DND-41 (cell line): ENCODE measurements at regions not wholly inside any gene's neighbourhood (a gene's known extent, or its start where the extent isn't known, plus 50 kb on each side); places are given as distances from the start of the nearest gene placed in this dataset.

ENCODE experiments used
- ATAC-seq: fragments of 200-7000 bp; cut with Tn5 transposase; 3 replicates; pipeline ENCODE4 v1.9.1; 2021; ENCODE audit warnings: low read depth; ENCODE audit not compliant: insufficient read depth
- DNase-seq: peaks from one replicate; pipeline ENCODE4 v3.0.0-alpha.2; 2020
- H2AFZ ChIP-seq: 2 replicates; pipeline ENCODE4 v1.6.0; 2012; ENCODE audit warnings: low read depth, low read length
- H3K27ac ChIP-seq: 2 replicates; pipeline ENCODE4 v1.5.1; 2012; ENCODE audit warnings: low read length, inconsistent platforms
- H3K27me3 ChIP-seq: fragments of 200-600 bp; sonication (generic); 2 replicates; pipeline ENCODE4 v1.6.0; 2012; ENCODE audit warnings: low read length, mild to moderate bottlenecking, inconsistent platforms; ENCODE audit not compliant: insufficient read depth, poor library complexity
- H3K36me3 ChIP-seq: 2 replicates; pipeline ENCODE4 v1.5.1; 2012; ENCODE audit warnings: low read length, inconsistent platforms; ENCODE audit not compliant: insufficient read depth
- H3K4me1 ChIP-seq: 2 replicates; pipeline ENCODE4 v1.5.1; 2012; ENCODE audit warnings: mild to moderate bottlenecking, low read length; ENCODE audit not compliant: insufficient read depth
- H3K4me2 ChIP-seq: 2 replicates; pipeline ENCODE4 v1.6.0; 2012; ENCODE audit warnings: mild to moderate bottlenecking, moderate library complexity, low read length, inconsistent platforms; ENCODE audit not compliant: insufficient read depth
- H3K4me3 ChIP-seq, 2 experiments: fragments of 200-600 bp in 1 of 2; shearing (Covaris generic) in 1 of 2; 2 replicates each; pipeline ENCODE4 v1.5.1; 2012 to 2016; ENCODE audit warnings: inconsistent platforms in 2 of 2, low read length in 2 of 2, mild to moderate bottlenecking in 2 of 2, low read depth in 1 of 2, moderate library complexity in 1 of 2
- H3K79me2 ChIP-seq: 2 replicates; pipeline ENCODE4 v1.6.0; 2012; ENCODE audit warnings: low read length, inconsistent platforms; ENCODE audit not compliant: insufficient read depth
- H3K9ac ChIP-seq: 2 replicates; pipeline ENCODE4 v1.6.0; 2012; ENCODE audit warnings: low read depth, mild to moderate bottlenecking, inconsistent platforms, low read length, moderate library complexity
- H3K9me3 ChIP-seq: 2 replicates; pipeline ENCODE4 v1.5.1; 2012; ENCODE audit warnings: low read length, moderate library complexity, mild to moderate bottlenecking, inconsistent platforms; ENCODE audit not compliant: insufficient read depth, severe bottlenecking
- H4K20me1 ChIP-seq: 2 replicates; pipeline ENCODE4 v1.6.0; 2012; ENCODE audit warnings: low read length; ENCODE audit not compliant: insufficient read depth
- CTCF ChIP-seq: IDR thresholded peaks from 2 replicates; pipeline ENCODE4 v1.5.1; 2012; ENCODE audit warnings: borderline replicate concordance, low read length, moderate library complexity, mild to moderate bottlenecking; ENCODE audit not compliant: poor library complexity, severe bottlenecking; ENCODE audit errors: extremely low read depth
- EZH2 ChIP-seq: IDR thresholded peaks from 3 replicates; pipeline ENCODE4 v1.6.1; 2012; ENCODE audit warnings: borderline replicate concordance, low read depth, mild to moderate bottlenecking, moderate library complexity, low read length, inconsistent platforms; ENCODE audit not compliant: severe bottlenecking

GRCh38 chr5:17014686-17015085 lies 78.6 kb upstream of the MYO10 start:
- Histone ChIP-seq H3K27ac (no peak overlapping the region), H3K4me3 (no peak overlapping the region), H3K27me3 (no peaks in the 10 kb centered on the region), H3K36me3 (no peaks in the 10 kb centered on the region), H3K79me2 (no peaks in the 10 kb centered on the region), H3K9me3 (no peaks in the 10 kb centered on the region), H3K4me2 (no peak overlapping the region), H3K4me1 (no peaks in the 10 kb centered on the region), H2AFZ (no peak overlapping the region), H4K20me1 (no peaks in the 10 kb centered on the region), H3K9ac (no peak overlapping the region)
- ATAC-seq, result no peak
- no peak for DNase-seq
- TF ChIP-seq EZH2, result no peak
- TF ChIP-seq CTCF, result no peak

GRCh38 chr5:17018871-17019270 lies 82.8 kb upstream of the MYO10 start:
- no peak overlapping the region for H2AFZ ChIP-seq
- no peak overlapping the region for H3K9ac ChIP-seq
- no peaks in the 10 kb centered on the region for H3K27me3 ChIP-seq
- no peaks in the 10 kb centered on the region for H3K9me3 ChIP-seq
- ATAC-seq (no peak), DNase-seq (no peak)
- no peak overlapping the region for H3K27ac ChIP-seq
- TF ChIP-seq EZH2 (no peak), CTCF (no peak)
- no peaks in the 10 kb centered on the region for H4K20me1 ChIP-seq
- H3K79me2 ChIP-seq, result no peaks in the 10 kb centered on the region
- no peaks in the 10 kb centered on the region for H3K36me3 ChIP-seq
- H3K4me2 ChIP-seq, result no peak overlapping the region
- H3K4me3 ChIP-seq, result no peak overlapping the region
- no peaks in the 10 kb centered on the region for H3K4me1 ChIP-seq

- no peak overlapping the region for H3K4me2 ChIP-seq
- H2AFZ ChIP-seq, result no peak overlapping the region
- H4K20me1 ChIP-seq, result no peaks in the 10 kb centered on the region
- no peaks in the 10 kb centered on the region for H3K9me3 ChIP-seq
- TF ChIP-seq CTCF (no peak), EZH2 (no peak)
- no peak overlapping the region for H3K4me3 ChIP-seq
- H3K27ac ChIP-seq, result no peak overlapping the region
- no peaks in the 10 kb centered on the region for H3K79me2 ChIP-seq
- no peaks in the 10 kb centered on the region for H3K36me3 ChIP-seq
- H3K9ac ChIP-seq, result no peak overlapping the region
- no peaks in the 10 kb centered on the region for H3K27me3 ChIP-seq
- no peak for ATAC-seq
- H3K4me1 ChIP-seq, result no peaks in the 10 kb centered on the region
- DNase-seq, result no peak
Measured at GRCh38 chr5:17019324-17019723, 83.2 kb upstream of the MYO10 start.
